Ishikawa (cell line): ENCODE measurements at regions not wholly inside any gene's neighbourhood (a gene's known extent, or its start where the extent isn't known, plus 50 kb on each side); places are given as distances from the start of the nearest gene placed in this dataset.

Experiments
- CEBPB ChIP-seq: IDR thresholded peaks from 2 replicates; pipeline ENCODE4 v1.6.1; 2012
- CREB1 ChIP-seq: IDR thresholded peaks from 2 replicates; pipeline ENCODE4 v1.6.1; 2012; ENCODE audit warnings: low read depth
- EGR1 ChIP-seq: IDR thresholded peaks from 2 replicates; pipeline ENCODE4 v1.6.1; 2012
- EP300 ChIP-seq: IDR thresholded peaks from 2 replicates; pipeline ENCODE4 v1.6.1; 2012; ENCODE audit warnings: borderline replicate concordance
- FOXM1 ChIP-seq: IDR thresholded peaks from 2 replicates; pipeline ENCODE4 v1.6.1; 2012; ENCODE audit warnings: low read depth, borderline replicate concordance
- NFIC ChIP-seq: IDR thresholded peaks from 2 replicates; pipeline ENCODE4 v1.6.1; 2012
- RAD21 ChIP-seq: IDR thresholded peaks from 2 replicates; pipeline ENCODE4 v1.6.1; 2012; ENCODE audit warnings: low read depth
- TAF1 ChIP-seq: IDR thresholded peaks from 2 replicates; pipeline ENCODE4 v1.6.1; 2012; ENCODE audit warnings: low read depth, mild to moderate bottlenecking
- TCF12 ChIP-seq: IDR thresholded peaks from 2 replicates; pipeline ENCODE4 v1.6.1; 2012; ENCODE audit warnings: low read depth
- TEAD4 ChIP-seq: IDR thresholded peaks from 2 replicates; pipeline ENCODE4 v1.6.1; 2012
- YY1 ChIP-seq: IDR thresholded peaks from 2 replicates; pipeline ENCODE4 v1.6.1; 2012; ENCODE audit warnings: low read depth
- ZBTB7A ChIP-seq: IDR thresholded peaks from 2 replicates; pipeline ENCODE4 v1.6.1; 2012; ENCODE audit warnings: low read depth
- TF ChIP-seq, protein P1 (sequence below): IDR thresholded peaks from 2 replicates; pipeline ENCODE4 v1.6.1; 2012; ENCODE audit warnings: low read depth, mild to moderate bottlenecking
- TF ChIP-seq, protein P2 (sequence below): IDR thresholded peaks from 2 replicates; pipeline ENCODE4 v1.6.1; 2012
- TF ChIP-seq, protein P3 (sequence below): IDR thresholded peaks from 2 replicates; pipeline ENCODE4 v1.6.1; 2012

DNA sequence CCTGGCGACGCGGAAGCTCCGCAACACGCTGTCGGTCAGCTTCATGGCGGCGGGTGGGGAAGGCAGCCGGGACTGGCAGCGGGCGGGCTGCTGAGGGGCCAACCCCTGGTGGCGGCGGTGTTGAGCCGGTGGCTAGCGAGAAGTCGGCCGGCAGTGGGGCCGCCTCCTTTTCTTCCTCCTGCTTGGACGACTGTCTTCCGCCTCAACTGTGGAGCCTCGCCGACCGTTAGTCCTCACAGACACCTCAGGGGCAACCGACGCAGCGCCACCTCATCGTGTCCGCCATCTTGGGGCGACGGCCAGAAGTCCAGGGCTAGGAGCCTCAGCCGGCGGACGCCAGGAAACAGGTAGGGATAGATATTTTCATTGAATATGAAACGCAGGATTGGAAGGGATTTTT lies 875.1 kb downstream of the NSUN3 start:
- no peak for TF ChIP-seq CEBPB
- no peak for TF ChIP-seq NFIC
- no peak for TF ChIP-seq FOXM1
- TF ChIP-seq TEAD4 = no peak
- TF ChIP-seq, protein P1, sequence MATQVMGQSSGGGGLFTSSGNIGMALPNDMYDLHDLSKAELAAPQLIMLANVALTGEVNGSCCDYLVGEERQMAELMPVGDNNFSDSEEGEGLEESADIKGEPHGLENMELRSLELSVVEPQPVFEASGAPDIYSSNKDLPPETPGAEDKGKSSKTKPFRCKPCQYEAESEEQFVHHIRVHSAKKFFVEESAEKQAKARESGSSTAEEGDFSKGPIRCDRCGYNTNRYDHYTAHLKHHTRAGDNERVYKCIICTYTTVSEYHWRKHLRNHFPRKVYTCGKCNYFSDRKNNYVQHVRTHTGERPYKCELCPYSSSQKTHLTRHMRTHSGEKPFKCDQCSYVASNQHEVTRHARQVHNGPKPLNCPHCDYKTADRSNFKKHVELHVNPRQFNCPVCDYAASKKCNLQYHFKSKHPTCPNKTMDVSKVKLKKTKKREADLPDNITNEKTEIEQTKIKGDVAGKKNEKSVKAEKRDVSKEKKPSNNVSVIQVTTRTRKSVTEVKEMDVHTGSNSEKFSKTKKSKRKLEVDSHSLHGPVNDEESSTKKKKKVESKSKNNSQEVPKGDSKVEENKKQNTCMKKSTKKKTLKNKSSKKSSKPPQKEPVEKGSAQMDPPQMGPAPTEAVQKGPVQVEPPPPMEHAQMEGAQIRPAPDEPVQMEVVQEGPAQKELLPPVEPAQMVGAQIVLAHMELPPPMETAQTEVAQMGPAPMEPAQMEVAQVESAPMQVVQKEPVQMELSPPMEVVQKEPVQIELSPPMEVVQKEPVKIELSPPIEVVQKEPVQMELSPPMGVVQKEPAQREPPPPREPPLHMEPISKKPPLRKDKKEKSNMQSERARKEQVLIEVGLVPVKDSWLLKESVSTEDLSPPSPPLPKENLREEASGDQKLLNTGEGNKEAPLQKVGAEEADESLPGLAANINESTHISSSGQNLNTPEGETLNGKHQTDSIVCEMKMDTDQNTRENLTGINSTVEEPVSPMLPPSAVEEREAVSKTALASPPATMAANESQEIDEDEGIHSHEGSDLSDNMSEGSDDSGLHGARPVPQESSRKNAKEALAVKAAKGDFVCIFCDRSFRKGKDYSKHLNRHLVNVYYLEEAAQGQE = no peak
- TF ChIP-seq, protein P2, sequence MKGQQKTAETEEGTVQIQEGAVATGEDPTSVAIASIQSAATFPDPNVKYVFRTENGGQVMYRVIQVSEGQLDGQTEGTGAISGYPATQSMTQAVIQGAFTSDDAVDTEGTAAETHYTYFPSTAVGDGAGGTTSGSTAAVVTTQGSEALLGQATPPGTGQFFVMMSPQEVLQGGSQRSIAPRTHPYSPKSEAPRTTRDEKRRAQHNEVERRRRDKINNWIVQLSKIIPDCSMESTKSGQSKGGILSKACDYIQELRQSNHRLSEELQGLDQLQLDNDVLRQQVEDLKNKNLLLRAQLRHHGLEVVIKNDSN = no peak
- TF ChIP-seq, protein P3, sequence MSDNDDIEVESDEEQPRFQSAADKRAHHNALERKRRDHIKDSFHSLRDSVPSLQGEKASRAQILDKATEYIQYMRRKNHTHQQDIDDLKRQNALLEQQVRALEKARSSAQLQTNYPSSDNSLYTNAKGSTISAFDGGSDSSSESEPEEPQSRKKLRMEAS = no peak
- TF ChIP-seq CREB1 = no peak
- TF ChIP-seq TCF12 = no peak
- TF ChIP-seq TAF1 = no peak
- TF ChIP-seq ZBTB7A = no peak
- TF ChIP-seq RAD21 = no peak
- TF ChIP-seq EGR1 = no peak
- TF ChIP-seq EP300 = no peak
- TF ChIP-seq YY1 = no peak

DNA sequence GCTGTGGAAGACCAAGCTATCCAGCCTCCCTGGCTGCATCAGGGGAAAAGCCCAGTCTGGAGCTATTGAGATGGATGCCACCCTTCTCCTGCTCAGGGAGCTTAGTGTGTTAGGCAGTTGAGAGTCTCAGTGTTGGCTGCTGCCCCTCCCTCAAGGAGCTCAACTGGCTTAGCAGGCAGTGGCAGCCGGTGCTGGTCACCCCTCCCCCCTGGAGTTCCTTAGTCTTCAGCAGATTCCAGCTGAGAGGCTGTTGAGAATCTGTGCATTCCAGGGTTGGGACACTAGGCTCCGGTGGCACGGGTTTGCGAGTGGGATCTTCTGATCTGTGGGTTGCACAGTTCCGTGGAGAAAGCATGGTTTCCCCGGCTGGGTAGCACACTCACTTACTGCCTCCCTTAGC lies 883.8 kb downstream of the NSUN3 start:
- TF ChIP-seq NFIC (no peak), FOXM1 (no peak), ZBTB7A (no peak), EP300 (no peak), TAF1 (no peak), YY1 (no peak), CREB1 (no peak), RAD21 (no peak)

DNA sequence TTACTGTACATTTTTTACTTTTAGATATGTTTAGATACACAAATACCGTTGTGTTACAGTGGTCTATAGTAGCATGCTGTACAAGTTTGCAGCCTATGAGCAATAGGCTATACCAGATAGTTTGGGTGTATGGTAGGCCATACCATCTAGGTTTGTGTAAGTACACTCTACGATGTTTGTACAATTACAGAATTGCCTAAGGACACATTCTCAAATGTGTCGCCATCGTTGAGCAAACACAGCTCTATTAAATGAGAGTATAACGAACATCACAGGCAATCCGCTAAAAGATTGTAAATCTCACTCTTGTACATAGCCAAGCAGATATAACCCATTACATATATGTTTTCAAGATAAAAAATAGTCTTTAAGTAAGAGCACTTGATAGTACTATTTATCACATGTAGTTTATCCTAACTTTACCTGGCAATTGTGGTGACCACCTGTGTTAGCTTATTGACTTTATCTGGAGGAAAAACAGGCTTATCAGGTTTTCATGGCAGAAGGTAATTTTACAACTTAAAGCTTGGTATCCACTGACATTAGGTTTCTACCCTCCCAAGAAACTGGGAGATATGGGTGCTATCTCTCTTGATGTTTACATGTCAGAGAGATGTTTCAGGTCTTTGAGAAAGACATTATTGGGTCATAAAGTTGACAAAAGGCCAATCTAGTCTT lies 898.7 kb downstream of the NSUN3 start:
- no peak for TF ChIP-seq TCF12
- no peak for TF ChIP-seq YY1
- no peak for TF ChIP-seq TEAD4
- no peak for TF ChIP-seq CREB1
- no peak for TF ChIP-seq FOXM1
- TF ChIP-seq, protein P1 = no peak
- TF ChIP-seq CEBPB = no peak
- no peak for TF ChIP-seq NFIC
- TF ChIP-seq EGR1 = no peak
- no peak for TF ChIP-seq TAF1
- TF ChIP-seq, protein P2 = no peak
- no peak for TF ChIP-seq RAD21
- no peak for TF ChIP-seq EP300
- TF ChIP-seq, protein P3 = no peak
- TF ChIP-seq ZBTB7A = no peak

DNA sequence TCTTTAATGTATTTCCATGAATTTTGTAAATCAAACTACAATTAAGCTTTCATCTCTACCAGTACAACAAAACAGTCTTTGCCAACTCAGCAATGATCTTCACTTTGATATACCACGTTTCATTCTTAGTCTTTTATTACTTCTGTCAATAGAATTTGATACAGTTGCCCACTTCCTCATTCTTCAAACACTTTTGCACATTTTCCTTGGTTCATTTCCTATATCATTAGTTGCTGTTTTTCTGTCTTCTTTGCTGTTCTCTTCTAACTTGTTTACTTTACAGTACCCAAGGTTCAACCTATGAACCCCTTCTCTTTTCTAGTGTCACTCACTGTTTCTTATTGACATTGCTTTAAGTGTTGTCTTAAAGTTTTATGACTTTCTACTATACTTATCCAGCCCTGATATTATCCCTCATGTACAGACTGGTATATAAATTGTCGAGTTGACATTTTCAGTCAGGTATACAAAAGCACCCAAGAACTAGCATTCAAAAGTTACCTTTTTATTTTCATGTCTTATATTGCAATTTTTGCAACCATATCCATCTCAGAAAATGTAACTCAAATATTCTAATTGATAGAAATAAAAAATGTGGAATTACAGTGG lies 903.1 kb downstream of the NSUN3 start:
- no peak for TF ChIP-seq CREB1
- no peak for TF ChIP-seq EGR1
- no peak for TF ChIP-seq RAD21

DNA sequence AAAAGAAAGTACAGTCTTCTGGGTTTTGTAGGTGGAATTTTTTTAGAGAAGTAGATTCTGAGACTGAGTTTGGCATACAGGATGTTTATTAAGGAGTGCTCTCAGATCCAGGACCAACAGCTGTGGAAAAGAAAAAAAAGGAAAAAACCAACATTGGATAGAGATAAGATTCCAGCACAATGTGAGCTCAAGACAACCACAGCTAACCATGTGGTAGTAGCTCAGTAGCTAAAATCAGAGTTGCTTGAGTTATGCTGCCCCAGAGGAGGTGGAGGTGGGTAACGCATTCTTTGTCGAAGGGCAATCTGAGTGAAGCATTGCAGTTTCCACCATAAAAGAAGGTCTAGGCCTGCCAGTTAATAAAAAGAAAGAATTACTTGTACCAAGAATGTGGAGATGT lies 904.3 kb downstream of the NSUN3 start:
- TF ChIP-seq YY1 = no peak
- no peak for TF ChIP-seq TEAD4
- TF ChIP-seq, protein P3 = no peak
- no peak for TF ChIP-seq ZBTB7A
- TF ChIP-seq FOXM1 = no peak
- TF ChIP-seq NFIC = no peak
- TF ChIP-seq, protein P1 = no peak
- no peak for TF ChIP-seq CREB1
- no peak for TF ChIP-seq EGR1
- TF ChIP-seq TAF1 = no peak
- no peak for TF ChIP-seq TCF12
